Esophagus muscularis mucosa (tissue), 4 donors: ENCODE measurements at regions not wholly inside any gene's neighbourhood (a gene's known extent, or its start where the extent isn't known, plus 50 kb on each side); places are given as distances from the start of the nearest gene placed in this dataset.
"Not testable (repeated sequence)": the region's sequence is repeated elsewhere in the genome, so short reads cannot be mapped to it uniquely, and the experiment has no call there.

Experiments used
- DNase-seq: peaks from one replicate; pipeline ENCODE4 v3.0.0-alpha.2; 2017; ENCODE audit errors: extremely low spot score
- H3K27ac ChIP-seq, 4 donors: fragments of 200-600 bp; sonication (generic); replicated peaks in 1 of 4; 1 replicate in 3 of 4; 2 replicates in 1 of 4; pipeline ENCODE4 v1.5.1; 2016 to 2019; ENCODE audit warnings: mild to moderate bottlenecking in 1 of 4
- H3K27me3 ChIP-seq, 4 donors: fragments of 200-600 bp; sonication (generic); one replicate each; pipeline versions ENCODE4 v1.5.1 to v1.6.0; 2016 to 2019
- H3K36me3 ChIP-seq, 4 donors: fragments of 200-600 bp; sonication (generic); one replicate each; pipeline ENCODE4 v1.5.1; 2016 to 2019
- H3K4me1 ChIP-seq, 4 donors: fragments of 200-600 bp; sonication (generic); one replicate each; pipeline ENCODE4 v1.5.1; 2016 to 2019
- H3K4me3 ChIP-seq, 4 donors: fragments of 200-600 bp; sonication (generic); 1 replicate in 2 of 4; 2 replicates in 2 of 4; pipeline ENCODE4 v1.5.1; 2016 to 2019; ENCODE audit warnings: mild to moderate bottlenecking in 4 of 4, moderate library complexity in 1 of 4
- H3K9me3 ChIP-seq, 4 donors: fragments of 200-600 bp; sonication (generic); 1 replicate in 3 of 4; 2 replicates in 1 of 4; pipeline ENCODE4 v1.5.1; 2016 to 2019
- CTCF ChIP-seq, 3 experiments: fragments of 200-600 bp in 2 of 3; fragments of 450-650 bp in 1 of 3; sonication (generic) in 2 of 3; IDR thresholded peaks; one replicate each; pipeline ENCODE4 v1.5.1; 2017 to 2019; ENCODE audit warnings: antibody characterized with exemption in 3 of 3, mild to moderate bottlenecking in 2 of 3, moderate library complexity in 1 of 3
- EP300 ChIP-seq: sonication (generic); formaldehyde crosslinking; IDR thresholded peaks from one replicate; pipeline ENCODE4 v1.6.1; 2017; ENCODE audit warnings: antibody characterized with exemption
- POLR2A ChIP-seq: fragments of 450-650 bp; IDR thresholded peaks from one replicate; pipeline ENCODE4 v1.6.1; 2017; ENCODE audit warnings: antibody characterized with exemption, moderate library complexity, mild to moderate bottlenecking, low read depth
- POLR2AphosphoS5 ChIP-seq, 2 donors: sonication (generic); formaldehyde crosslinking; IDR thresholded peaks; one replicate each; pipeline ENCODE4 v1.6.1; 2017; ENCODE audit warnings: antibody characterized with exemption in 2 of 2
- WGBS: methylation state at CpG from one replicate; pipeline ENCODE4 v1.1.5; 2018; 5-methylcytosine and 5-hydroxymethylcytosine counted together
- intact Hi-C: fragments of 100-400 bp; cut with DNase I; formaldehyde crosslinking; loops from one replicate; pipeline ENCODE4 v1.15.1; 2023

- H3K4me1 ChIP-seq, H3K27me3 ChIP-seq, intact Hi-C loops, H3K36me3 ChIP-seq, H3K27ac ChIP-seq, DNase-seq, H3K4me3 ChIP-seq: not testable (repeated sequence)
- 95% methylated on average over 4 of the region's 4 CpGs for WGBS
- H3K9me3 ChIP-seq, result peaks cover 0 to 12% (median 7%) of the 10 kb centered on the region in 4 donors
Observed at GRCh38 chr7:135872861-135873260, 104.3 kb downstream of the MTPN start.

DNA sequence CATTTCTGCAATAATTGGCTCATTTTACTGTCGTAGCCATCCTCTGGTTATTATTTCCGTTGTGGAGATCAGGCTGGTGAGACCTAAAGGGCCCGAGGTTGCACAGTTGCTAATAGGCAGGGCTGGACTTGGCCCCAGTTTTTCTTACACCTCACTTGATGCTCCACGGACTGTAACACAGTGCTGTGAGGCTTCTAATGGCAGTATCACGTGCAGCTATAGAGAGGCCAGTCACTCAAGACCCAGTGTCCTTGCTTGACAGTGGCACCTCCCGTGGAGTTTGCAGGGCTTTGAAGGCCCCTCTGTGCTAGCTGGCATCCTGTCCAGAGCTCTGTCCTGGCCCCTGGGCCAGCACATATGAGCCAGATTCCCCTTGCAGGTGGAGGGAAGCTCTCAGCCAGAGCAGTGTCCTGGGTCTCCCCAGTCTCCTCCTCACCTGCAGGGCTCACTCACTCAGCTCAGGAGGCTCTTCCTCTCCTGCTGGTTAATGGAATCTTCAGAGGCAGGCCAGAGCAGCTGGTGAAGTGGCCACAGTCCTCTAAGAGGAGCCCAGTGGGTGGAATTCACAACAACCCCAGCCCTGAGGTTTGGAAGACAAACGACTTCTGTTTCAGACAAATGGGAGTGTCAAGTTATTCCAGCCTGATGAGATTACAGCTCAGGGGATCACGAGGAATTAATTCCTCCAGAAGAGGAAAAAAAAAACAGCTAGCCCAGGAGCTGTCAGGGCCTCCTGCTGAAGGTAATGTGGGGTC lies 114.2 kb upstream of the FAM180A start:
- Histone ChIP-seq H3K27ac (no peak overlapping the region), H3K27me3 (no peaks in the 10 kb centered on the region), H3K9me3 (no peaks in the 10 kb centered on the region), H3K36me3 (no peaks in the 10 kb centered on the region), H3K4me1 (no peaks in the 10 kb centered on the region), H3K4me3 (no peak overlapping the region)
- 61% methylated on average over 8 of the region's 8 CpGs for WGBS
- intact Hi-C loops, result no loop called here
- DNase-seq, result no peak
- TF ChIP-seq CTCF (IDR thresholded peaks at IDR 0.05), result no peak
- TF ChIP-seq EP300, result no peak
- TF ChIP-seq POLR2AphosphoS5 (IDR thresholded peaks at IDR 0.05), result no peak
- TF ChIP-seq POLR2A, result no peak

DNA sequence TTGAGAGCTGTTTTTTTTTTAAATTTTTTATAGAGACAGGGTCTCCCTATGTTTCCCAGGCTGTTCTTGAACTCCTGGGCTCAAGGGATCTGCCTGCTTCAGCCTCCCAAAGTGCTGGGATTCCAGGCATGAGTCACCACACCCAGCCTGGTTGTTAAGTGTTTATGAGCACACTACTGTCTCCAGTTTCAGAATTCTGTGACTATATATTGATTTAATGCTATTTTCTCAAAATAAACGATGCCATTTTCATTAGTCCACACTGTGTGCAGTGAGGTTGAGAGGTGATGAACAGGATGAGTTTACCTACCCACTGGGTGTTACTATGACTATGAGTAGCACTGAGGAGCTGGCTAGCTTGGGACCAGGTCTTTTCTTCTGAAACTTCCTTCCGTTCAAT lies 110.9 kb upstream of the FAM180A start:
- DNase-seq, result no peak
- Histone ChIP-seq H3K9me3 (no peaks in the 10 kb centered on the region), H3K27me3 (no peaks in the 10 kb centered on the region), H3K36me3 (no peaks in the 10 kb centered on the region), H3K4me1 (no peaks in the 10 kb centered on the region), H3K27ac (no peak overlapping the region), H3K4me3 (no peak overlapping the region)
- intact Hi-C loops, result no loop called here
- WGBS, result 90% methylated on average over 2 of the region's 2 CpGs
- TF ChIP-seq CTCF (IDR thresholded peaks at IDR 0.05), result no peak

- peak; percentile 72 for DNase-seq
- no peaks in the 10 kb centered on the region for H3K4me1 ChIP-seq
- TF ChIP-seq POLR2AphosphoS5 (IDR thresholded peaks at IDR 0.05) (no peak), EP300 (no peak), POLR2A (no peak), CTCF (IDR thresholded peaks at IDR 0.05) (no peak)
- H3K9me3 ChIP-seq, result no peaks in the 10 kb centered on the region
- intact Hi-C loops, result no loop called here
- WGBS, result 100% methylated on average over 1 of the region's 6 CpGs
- no peak overlapping the region for H3K27ac ChIP-seq
- no peak overlapping the region for H3K4me3 ChIP-seq
- H3K36me3 ChIP-seq, result no peaks in the 10 kb centered on the region
- no peaks in the 10 kb centered on the region for H3K27me3 ChIP-seq
Observed at GRCh38 chr7:135858851-135859250, 110.2 kb upstream of the FAM180A start.

DNA sequence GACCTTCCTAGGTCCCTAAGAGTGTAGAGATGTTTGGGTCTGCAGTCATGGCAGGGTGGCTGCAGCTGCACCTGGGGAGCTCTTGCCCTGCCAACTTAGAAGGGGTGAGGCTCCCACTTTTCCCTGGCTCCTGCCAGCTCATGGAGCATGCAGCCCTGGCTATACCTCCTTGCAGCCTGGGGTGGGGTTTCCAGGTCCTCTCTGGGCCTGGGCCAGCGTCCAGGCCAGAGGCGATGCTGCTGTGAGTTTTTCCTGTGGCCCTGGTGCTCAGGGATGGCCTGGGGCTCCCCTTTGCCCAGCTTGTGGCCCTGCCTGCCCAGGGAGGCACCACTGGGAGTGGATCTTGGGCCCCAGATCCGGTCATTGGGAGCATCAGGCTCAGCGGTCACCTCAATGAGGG lies 109.8 kb upstream of the FAM180A start:
- no peak for TF ChIP-seq EP300
- no peak for TF ChIP-seq CTCF (IDR thresholded peaks at IDR 0.05)
- no peak for TF ChIP-seq POLR2AphosphoS5 (IDR thresholded peaks at IDR 0.05)
- TF ChIP-seq POLR2A, result no peak
- WGBS, result 100% methylated on average over 1 of the region's 4 CpGs
- no peaks in the 10 kb centered on the region for H3K36me3 ChIP-seq
- H3K4me1 ChIP-seq, result no peaks in the 10 kb centered on the region
- H3K27ac ChIP-seq, result no peak overlapping the region
- intact Hi-C loops, result no loop called here
- no peaks in the 10 kb centered on the region for H3K9me3 ChIP-seq
- DNase-seq, result peak; percentile 79
- H3K27me3 ChIP-seq, result no peaks in the 10 kb centered on the region
- no peak overlapping the region for H3K4me3 ChIP-seq
